Fibroblast of pulmonary artery (primary cell): ENCODE measurements at regions not wholly inside any gene's neighbourhood (a gene's known extent, or its start where the extent isn't known, plus 50 kb on each side); places are given as distances from the start of the nearest gene placed in this dataset.

Source experiments
- DNase-seq: peaks from one replicate; pipeline ENCODE4 v3.0.0-alpha.2; 2010; ENCODE audit warnings: low read depth
- H3K4me3 ChIP-seq: replicated peaks from 2 replicates; pipeline ENCODE4 v1.5.1; 2011; ENCODE audit warnings: low read depth, mild to moderate bottlenecking, control low read depth, low read length, moderate library complexity
- CTCF ChIP-seq: IDR thresholded peaks from 2 replicates; pipeline ENCODE4 v1.5.1; 2011; ENCODE audit warnings: mild to moderate bottlenecking, control low read depth, low read length, inconsistent platforms; ENCODE audit errors: missing control alignments

- H3K4me3 ChIP-seq = no peak overlapping the region
- no peak for TF ChIP-seq CTCF
- DNase-seq = no peak
Measured at GRCh38 chr13:81779876-81780275, 1439.0 kb upstream of the SPRY2 start.

- no peak for DNase-seq
- no peak for TF ChIP-seq CTCF
Measured at GRCh38 chr13:81778350-81778749, 1437.4 kb upstream of the SPRY2 start.

GRCh38 chr13:81773263-81773662 lies 1432.3 kb upstream of the SPRY2 start:
- DNase-seq = no peak
- H3K4me3 ChIP-seq = no peak overlapping the region
- TF ChIP-seq CTCF = no peak

More at GRCh38 chr13:81778350-81778749, 1437.4 kb upstream of the SPRY2 start:
- no peak overlapping the region for H3K4me3 ChIP-seq

DNA sequence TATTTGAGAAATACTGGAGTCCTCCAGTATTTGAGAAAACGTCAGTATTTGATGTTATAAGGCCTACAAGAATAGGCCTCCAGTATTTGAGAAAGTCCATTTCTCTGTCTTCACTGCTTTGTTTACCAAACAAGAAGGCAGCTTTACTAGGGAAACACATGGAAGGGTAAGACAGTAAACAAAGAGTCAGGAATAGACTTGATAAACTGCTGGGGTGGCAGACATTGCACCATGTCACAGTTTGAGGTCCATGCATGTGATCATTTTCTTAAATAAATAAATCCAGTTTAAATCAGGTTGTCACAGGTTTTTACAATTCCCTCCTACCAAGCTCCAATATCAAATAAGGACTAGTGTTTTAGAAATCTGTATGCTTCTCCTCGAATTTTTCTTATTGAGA lies 1431.0 kb upstream of the SPRY2 start:
- DNase-seq = no peak
- H3K4me3 ChIP-seq = no peak overlapping the region
- TF ChIP-seq CTCF = no peak

DNA sequence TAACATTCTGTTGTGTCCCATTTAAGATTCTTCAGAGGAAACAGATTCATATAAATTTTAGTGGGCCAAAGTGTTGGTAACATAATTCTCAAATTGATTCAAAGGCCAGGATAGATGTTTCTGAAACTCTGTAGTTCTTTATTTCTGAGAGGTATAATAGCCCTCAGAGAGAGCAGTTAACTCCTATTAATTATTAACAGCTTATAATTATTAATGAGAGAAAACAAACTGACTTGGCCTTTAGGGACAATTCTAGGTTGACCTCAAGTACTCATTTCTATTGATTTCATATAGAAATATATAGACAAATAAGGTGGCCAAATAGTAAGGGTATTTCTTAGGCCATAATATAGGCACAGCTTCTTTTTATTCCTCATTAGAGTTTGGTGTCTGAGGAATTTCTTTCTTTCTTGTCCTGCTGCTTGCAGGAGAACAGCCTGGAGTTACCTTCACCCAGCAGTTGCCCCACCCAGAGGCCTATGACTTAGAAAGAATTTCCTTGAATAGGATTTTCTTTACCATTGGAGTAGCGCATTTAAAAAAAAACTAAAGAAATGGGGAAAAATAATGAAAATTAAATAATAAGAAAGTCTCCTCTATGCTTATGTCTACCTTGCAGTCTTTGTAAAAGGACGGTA lies 1430.1 kb upstream of the SPRY2 start:
- TF ChIP-seq CTCF = no peak
- no peak overlapping the region for H3K4me3 ChIP-seq
- DNase-seq = no peak

GRCh38 chr13:81762449-81762848 lies 1421.5 kb upstream of the SPRY2 start:
- H3K4me3 ChIP-seq = no peak overlapping the region
- DNase-seq = no peak
- no peak for TF ChIP-seq CTCF

- no peak for DNase-seq
- no peak for TF ChIP-seq CTCF
Measured at GRCh38 chr13:81760316-81760715, 1419.4 kb upstream of the SPRY2 start.

More at GRCh38 chr13:81760316-81760715, 1419.4 kb upstream of the SPRY2 start:
- H3K4me3 ChIP-seq = no peak overlapping the region
